ENCODE measurements at regions not wholly inside any gene's neighbourhood (a gene's known extent, or its start where the extent isn't known, plus 50 kb on each side); places are given as distances from the start of the nearest gene placed in this dataset.

- TF ChIP-seq CTCF (conservative IDR thresholded peaks at IDR 0.05; ENCODE audit: low read depth, low read length) (peak; percentile 33), POLR2A (IDR thresholded peaks at IDR 0.05; ENCODE audit: low read depth, low read length) (no peak), SMC3 (IDR thresholded peaks at IDR 0.05; ENCODE audit: low read depth, low read length) (peak; percentile 29; the same call in 1 of the 2 replicates), CEBPB (IDR thresholded peaks at IDR 0.05; ENCODE audit: low read depth, low read length) (no peak), RFX5 (IDR thresholded peaks at IDR 0.05; ENCODE audit: low read depth, low read length) (no peak)
Observed at GRCh38 chr6:9412951-9413559, 977.7 kb upstream of the SLC35B3 start.
